ENCODE measurements at regions not wholly inside any gene's neighbourhood (a gene's known extent, or its start where the extent isn't known, plus 50 kb on each side); places are given as distances from the start of the nearest gene placed in this dataset.

DNA sequence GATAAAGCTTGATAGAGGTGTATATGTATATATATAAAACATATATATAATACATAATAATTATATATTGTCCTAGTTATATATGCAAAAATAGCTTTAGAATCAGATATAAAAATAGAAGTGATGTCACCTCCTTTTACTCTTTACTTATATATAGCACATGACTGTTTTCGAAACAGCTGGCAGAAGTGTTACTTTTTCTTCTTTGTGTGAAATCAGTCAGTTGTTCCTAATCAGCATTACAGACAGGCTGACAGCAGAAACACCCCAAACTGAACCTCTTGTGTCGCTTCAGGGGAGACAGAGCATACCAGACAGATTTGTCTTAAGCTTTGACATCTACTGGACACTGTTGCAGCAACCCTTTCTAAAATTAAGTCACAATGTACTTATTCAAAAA lies 684.9 kb upstream of the CELF2 start:
- DNase-seq (ENCODE audit: low read depth in 2 of 2) = no peak

DNA sequence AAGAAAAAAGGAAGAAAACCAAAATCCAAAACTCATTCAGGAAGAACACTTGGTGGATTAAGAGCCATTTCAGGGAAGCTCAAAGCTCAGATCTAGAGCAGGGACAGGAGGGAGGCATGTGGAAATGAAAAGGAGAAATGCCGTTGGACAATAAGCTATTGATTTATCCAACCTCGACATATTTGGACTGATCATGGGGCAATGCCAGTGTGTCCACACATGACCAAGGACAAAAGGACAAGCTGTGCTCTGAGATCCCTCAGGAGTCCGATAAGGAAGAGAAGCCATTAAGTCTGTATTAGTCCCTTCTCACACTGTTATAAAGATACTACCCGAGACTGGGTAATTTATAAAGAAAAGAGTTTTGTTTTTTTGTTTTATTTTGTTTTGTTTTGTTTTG lies 684.0 kb upstream of the CELF2 start:
- no peak for DNase-seq (ENCODE audit: low read depth in 2 of 2)

DNA sequence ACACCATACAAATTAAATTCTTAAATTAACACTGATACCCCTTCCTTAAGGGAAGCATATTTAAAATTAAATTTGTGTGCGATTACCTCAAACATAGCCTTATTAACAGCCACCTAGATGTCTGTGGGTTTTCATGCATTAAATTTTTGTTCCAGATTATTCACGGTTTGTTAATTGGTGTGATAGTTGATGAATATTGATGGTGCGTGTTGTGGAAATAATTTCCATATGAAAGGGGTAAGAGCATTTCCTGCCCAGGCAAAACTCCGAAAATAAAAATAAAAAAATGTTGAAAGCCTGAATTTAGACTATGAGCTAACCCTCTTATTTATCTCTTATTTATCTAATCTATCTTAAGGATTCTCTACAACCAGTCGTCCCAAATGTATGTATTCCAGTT lies 679.3 kb upstream of the CELF2 start:
- no peak for DNase-seq (ENCODE audit: low read depth in 2 of 2)

DNA sequence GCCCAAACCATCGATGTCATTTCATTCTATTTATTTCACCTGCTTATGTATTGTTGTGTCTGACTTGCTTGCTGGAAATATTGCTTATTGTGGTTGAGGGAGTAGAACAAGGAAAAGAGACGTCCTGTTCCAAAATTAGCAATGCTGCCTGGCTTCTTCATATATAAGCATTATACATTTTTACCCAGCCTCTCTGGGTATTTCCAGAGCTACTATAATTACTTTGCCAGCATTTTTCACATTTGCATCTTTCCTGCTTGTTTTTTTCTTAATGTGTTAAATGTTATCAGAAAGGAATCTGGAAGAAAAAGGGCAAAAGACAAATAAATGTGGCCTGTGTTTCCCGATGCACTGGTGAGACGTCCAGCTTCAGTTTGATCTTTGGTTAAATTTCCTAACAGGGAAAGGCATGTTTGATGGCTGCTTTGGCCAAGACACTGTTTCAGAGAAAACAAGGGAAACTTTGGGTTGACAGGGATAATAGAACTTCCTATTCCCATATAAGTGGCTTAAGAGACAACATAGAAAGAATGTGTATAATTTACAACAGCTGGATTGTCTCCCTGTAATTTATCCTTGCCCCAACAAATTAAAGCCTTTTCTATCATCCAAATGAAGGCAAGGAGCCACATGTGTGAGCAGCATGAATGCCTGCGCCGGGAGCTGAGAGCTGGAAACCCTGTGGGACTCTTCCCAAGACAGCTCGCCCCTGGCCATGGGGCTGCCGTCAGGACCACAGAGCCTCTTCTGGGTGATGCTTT lies 671.1 kb upstream of the CELF2 start:
- no peak for DNase-seq (ENCODE audit: low read depth in 2 of 2)

DNA sequence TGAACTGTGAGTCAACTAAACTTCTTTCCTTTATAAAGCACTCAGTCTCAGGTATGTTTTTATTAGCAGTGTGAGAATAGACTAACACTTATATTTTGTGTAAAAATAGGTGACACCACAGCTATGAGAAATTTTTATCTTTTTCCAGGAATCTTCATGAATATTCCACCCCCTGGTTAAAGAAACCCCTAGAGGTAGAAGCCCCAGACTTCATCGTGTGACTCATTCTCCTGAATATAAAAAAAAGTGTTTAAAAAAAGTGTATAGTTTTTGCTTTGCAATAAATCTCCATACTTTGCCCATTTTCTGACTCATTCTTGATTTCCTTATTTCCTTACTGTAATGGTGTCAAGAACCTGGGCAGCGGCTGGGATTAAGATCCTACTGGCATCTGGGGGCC lies 667.6 kb upstream of the CELF2 start:
- no peak for DNase-seq (ENCODE audit: low read depth in 2 of 2)

DNA sequence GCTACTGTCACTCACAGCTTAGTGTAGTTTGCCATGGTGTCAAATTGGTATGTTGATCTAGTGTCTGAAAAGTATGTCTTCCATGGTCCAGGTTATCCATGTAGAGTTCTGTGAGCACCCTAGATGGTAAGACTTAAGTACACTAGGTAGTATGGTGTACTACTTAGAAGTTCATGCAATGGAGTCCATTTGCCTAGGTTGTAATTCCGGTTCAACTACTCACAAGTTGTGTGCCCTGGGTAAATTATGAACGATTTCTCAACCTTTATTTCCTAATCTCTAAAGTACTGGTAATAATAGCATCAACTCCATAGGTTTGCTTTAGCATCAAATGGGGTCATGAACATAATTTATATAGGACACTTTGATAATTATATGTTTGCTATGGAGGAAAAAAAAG lies 666.2 kb upstream of the CELF2 start:
- DNase-seq (ENCODE audit: low read depth in 2 of 2) = no peak

DNA sequence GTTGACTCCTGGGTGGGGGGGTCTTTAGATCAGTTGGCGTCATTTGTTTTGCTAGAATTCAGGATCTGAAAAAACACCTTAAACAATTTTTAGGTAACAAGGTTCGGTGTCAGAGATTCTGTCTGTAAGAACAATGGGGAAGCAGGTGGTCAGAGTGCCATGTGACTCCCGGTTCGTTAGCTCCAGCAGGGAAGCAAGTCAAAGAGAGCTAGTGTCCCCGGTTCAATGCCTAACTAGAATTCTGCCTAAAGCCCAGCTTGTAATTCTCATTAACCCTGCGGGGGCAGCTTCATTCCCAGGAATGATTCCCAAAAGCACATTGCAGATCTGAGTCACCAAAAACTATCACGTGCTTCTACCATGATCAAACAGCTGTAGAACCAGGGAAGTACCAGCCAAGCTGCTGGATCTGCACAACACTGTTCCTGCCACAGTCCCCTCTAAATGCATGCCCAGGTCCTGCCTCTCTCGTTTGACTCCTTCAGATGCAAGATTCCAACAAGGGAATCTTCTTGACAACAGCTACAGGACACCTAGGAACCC lies 664.3 kb upstream of the CELF2 start:
- DNase-seq (ENCODE audit: low read depth in 2 of 2) = no peak

DNA sequence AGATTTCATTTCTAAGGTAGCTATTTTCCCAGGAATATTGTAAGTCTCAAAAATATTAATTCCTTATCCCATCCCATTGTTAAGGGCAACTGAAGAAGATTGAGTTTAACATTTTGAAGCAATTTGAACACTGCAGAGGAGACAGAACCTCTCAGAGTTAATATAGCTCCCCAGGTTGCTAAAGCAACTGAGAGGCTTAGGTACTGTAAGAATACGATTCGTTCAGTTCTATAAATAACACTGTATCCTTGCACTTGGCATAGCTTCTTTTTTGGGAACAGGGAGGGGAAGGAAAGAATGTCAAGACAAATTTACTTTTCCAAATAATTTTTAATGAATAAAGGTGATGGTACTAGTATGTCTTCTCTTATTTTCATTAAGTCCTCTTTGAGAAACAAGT lies 658.4 kb upstream of the CELF2 start:
- DNase-seq (ENCODE audit: low read depth in 2 of 2) = no peak

DNA sequence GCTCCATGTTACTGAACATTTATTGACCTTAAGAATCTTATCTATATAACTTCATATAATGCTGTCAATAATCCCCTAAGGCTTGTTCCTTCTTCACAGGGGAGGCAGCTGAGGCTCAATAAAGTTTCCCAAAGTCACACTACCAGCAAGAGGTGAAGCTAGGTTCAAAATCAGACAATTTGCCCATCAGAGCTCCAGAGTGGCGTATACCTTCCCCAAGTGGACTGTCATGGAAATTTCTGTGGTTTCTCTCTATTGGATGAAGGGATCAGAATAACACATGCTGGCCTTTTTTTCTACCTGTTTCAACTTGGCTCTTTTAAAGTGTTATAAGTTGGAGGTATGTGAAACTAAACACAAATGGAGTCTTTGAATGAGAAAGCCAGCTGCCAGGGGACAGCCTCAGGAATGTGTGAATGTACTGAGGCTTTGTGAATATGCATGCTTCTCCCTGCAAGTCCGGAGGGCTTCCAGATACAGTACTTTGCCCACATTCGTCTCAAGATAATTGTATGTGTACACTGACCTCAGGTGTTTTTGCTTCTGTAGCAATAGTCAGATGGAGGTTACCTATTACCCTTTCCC lies 656.3 kb upstream of the CELF2 start:
- DNase-seq (ENCODE audit: low read depth in 2 of 2) = no peak

DNA sequence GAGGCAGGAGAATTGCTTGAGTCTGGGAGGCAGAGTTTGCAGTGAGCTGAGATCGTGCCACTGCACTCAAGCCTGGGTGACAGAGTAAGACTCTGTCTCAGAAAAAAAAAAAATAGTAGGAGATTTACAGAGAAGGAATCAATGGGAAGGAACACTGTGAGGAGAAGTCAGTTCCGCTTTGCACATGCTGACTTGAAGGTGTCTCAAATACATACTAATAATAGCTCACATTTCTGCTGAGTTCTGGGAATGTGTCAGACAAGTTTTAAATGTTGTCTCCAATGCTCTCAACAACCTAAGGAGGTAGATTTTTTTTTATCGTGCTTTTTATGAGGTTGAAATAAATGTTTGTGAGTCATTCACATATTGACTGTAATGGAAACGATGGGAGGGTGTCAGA lies 654.9 kb upstream of the CELF2 start:
- no peak for DNase-seq (ENCODE audit: low read depth in 2 of 2)

DNA sequence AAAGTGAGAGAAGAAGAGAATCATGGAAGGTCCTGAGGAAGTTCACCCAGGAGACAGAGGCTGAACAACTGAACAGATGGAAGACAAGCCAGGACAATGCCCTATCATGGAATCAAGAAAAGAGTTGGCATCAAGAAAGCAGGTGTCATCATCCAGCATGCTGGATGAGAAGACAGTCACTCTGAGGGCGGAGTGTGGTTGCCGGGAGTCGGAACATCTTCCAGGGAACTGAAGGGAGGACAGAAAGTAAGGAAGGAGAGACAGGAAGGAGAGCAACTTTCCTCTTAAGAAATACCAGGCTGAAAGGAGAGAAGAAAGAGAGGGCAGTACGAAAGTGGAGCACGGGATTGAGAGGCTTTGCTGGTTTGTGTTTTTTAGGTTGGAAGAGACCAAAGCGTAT lies 654.5 kb upstream of the CELF2 start:
- DNase-seq (ENCODE audit: low read depth in 2 of 2) = no peak

DNA sequence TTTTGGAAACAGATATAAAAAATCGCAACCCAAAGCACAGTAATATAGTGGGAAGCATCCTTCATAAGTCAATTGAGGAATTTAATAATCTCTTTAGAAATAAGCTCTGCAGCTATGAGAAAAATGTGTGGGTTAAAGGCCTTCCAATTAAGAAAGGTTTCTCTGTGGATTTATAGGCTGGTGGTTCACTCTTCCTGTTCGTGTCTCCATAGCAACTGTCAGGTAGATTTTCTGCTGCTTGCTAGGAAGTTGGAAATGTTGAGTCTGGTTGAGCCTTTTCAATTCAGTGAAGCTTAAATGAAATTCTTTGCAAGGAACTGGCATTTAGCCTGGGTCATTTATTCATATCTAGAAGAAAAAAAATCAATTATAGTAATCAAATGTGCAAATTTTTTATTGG lies 652.8 kb upstream of the CELF2 start:
- no peak for DNase-seq (ENCODE audit: low read depth in 2 of 2)

DNA sequence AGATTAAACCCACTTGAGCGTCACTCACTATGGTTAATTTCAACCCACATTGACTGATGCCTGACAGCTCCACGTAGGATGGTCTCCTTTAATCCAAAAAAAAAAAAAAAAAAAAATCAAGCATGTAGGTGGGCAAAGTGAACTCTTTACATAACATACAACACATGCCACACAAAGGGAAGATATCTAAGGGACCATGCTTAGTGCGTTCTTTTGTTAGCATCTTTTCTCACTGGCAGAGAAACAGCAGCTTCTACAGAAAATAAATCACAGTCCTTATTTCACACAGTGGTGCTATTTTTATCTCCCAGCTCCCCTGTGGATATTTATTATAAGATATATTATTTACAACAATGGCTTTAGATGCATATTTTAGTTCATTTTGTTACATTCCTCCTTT lies 652.0 kb upstream of the CELF2 start:
- no peak for DNase-seq (ENCODE audit: low read depth in 2 of 2)

DNA sequence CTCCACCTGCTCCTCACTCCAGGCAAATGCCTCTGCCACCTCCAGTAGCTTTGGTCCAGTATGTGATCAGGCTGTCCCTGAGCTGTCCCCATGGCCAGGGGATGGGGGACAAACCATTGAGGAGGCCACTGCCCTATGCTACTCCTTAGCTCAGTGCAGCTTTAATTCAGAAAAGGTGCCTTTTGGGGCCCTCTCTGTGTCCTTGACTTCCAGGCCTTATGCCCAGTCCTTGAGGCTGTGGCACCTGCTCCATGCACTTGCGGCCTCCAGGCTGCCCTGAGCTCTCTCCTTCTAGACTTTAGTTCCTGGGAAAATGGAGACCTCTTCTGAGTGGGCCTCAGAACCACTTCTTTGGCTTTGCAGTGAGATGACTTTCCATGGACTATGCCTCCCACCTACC lies 650.8 kb upstream of the CELF2 start:
- DNase-seq (ENCODE audit: low read depth in 2 of 2) = no peak

DNA sequence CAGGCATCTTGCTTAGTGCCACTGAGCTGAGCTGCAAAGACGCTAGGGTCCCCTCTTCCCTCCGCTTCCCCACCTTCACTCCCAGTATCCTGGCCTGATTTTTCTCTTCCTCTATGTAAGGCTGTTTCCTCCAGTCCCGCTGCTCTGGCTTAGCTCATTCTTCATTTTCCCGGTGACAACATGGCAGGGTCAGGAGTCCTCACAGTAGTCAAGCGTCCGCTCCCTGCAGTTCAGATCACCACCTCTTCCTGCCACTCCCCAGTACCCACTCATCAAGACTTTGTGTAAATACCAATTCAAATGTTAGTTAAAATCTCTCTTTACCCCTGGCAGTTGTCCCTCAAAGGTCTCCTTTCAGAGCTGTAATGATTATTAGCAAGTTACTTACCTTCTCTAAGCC lies 650.4 kb upstream of the CELF2 start:
- no peak for DNase-seq (ENCODE audit: low read depth in 2 of 2)

DNA sequence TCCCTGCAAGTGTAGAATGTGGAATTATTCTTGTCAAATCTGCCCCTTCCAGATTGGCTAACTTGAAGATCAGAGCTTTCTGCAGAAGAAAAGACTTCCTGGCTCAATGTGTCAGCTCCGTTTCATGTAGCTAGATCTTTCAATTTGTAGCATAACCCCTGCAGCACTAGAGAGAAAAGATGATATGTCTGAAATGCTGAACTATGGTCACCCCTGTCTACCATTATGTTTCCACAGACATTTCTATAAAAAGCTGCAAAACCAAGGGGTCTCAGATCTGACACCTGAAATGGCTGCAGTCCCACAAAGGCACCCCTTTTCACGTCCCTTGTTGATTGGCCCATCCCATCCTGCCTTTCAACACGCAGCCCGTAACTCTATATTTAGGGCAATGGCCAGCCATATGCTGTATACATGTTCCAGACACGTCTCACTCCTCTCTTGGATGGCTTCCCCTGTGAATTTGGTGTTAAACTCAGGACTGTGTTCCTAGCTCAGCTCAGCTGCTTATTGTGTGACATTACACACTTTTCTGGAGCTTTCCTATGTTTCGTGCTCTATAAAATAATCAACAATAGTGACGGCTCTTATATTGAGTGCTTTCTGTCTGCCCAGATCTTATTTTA lies 648.6 kb upstream of the CELF2 start:
- DNase-seq (ENCODE audit: low read depth in 2 of 2) = no peak

DNA sequence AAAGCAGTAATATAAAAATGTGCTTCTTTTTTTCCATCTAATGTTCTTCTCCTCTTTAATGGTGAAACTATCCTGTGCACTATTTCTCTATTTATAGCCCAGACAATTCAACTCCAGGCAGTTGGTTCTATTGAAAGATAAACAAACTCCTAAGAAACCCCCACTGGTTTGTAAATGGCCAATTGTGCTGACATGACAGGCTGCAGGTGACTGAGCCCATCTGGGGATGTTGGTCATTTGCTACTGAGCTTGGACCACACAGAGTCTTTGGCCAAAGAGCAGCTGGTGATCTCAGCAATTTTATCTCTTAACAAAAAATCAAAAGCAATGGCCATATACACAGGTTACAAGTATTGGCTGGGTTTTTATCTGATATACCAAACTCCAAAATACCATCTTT lies 631.8 kb upstream of the CELF2 start:
- DNase-seq (ENCODE audit: low read depth in 2 of 2) = no peak

DNA sequence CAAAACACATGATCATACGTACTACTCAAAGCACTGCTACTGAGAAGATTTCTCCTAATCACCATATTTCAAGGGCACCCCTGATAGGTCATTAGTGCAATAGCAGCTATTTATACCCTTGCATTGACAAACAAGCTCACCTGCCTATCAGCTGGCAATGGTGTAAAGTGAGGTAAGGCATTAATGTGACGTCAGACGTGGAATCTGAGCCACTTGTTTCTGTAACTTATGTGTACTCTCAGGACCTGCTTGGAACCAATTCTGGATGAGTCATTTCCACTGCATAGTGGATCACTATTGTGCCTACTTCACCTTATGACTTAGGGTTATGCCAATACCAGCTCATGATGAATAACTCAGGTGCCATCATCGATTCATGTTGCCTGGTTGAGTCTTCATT lies 628.5 kb upstream of the CELF2 start:
- DNase-seq (ENCODE audit: low read depth in 2 of 2) = no peak

DNA sequence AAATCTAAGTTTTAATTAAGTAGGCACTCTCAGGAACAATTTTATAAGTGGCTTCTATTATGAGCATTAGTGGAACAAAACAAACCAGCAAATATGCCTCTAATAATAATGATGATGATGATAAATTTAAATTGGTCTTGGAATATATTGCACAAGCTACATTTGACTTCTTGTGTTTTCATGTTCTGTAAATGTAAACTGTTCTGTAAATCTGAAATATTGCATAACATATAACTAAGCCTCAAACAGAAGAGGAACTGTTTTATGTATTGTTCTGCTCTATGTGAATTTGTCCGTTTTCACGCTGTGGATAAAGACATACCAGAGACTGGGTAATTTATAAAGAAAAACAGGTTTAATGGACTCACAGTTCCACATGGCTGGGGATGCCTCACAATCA lies 625.2 kb upstream of the CELF2 start:
- DNase-seq (ENCODE audit: low read depth in 2 of 2) = no peak

DNA sequence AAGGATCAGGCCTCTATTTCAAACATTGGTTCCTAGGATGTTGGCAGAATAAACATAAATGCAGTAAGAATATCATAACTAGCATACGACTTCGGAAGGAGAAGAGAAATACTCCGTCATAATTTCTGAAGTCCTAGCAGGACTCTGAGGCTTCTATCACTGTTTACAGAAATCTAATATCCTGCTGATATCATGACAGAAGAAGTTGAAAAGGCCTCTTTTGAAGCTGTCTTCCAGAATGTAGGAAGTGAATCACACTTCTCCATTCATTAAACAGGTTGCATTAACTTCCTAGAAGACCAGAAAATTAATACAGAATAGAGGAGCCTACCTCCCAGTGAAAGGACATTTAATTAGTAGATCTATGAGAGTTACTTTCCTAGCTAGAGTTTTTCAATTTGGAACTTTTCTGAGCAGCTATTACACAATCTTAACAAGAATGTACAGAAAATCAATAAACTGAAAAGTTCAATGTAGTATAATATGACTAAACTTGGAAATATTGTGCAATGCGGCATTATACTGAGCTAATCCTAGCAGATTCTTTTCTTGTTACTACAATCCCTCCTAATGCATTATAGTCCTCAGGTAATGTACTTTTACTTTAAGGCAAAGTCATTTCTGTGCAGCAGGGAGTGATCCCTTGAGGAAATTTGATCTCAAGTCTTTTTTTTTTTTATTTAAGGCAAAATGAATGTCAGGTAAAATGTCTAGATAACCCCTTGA lies 622.6 kb upstream of the CELF2 start:
- DNase-seq (ENCODE audit: low read depth in 2 of 2) = no peak

DNA sequence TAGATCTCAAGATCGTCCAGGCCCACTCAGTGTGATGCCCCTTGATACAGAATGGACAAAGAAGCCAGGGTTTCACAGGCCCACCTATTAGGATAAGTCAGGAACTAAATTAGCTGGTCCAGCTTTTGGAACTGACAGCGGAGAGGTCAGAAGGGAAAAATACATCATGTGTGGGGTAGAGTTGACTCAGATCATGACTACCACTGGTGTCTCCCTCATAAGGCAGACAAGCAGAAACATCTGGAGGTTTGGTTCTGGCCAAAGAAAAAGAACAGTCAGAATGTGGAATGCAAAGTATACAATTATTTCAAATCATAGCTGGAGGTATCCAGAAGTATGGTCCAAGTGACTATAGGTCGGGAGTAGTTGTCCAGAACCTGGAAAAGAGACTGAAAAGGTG lies 621.1 kb upstream of the CELF2 start:
- no peak for DNase-seq (ENCODE audit: low read depth in 2 of 2)

DNA sequence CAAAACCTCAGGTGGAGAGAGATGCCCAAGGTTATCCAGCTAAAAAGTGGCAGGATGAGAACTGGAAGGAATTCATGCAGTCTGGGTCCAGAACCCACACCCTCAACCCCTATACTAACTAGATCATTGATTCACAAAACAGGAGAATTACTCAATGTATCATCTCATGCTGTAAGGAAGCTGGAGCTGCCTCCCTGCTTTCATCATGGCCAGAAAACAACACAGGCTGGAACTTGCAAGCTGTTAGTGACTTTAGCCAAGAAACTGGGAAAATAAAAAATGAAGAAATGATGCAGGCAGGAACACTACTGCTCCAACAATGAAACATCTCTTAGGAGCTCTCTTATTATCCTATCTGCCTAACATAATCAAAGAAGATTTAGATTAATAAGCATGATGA lies 619.8 kb upstream of the CELF2 start:
- DNase-seq (ENCODE audit: low read depth in 2 of 2) = no peak
